ENCODE measurements at regions not wholly inside any gene's neighbourhood (a gene's known extent, or its start where the extent isn't known, plus 50 kb on each side); places are given as distances from the start of the nearest gene placed in this dataset.
A peak's percentile ranks its signal among the peaks of the same experiment; 100 is the strongest.
"Not testable (repeated sequence)": the region's sequence is repeated elsewhere in the genome, so short reads cannot be mapped to it uniquely, and the experiment has no call there.

GRCh38 chrX:66751136-66751782, 112.4 kb upstream of the EDA2R start:
- no peaks in the 10 kb centered on the region for H3K4me1 Mint-ChIP-seq (ENCODE audit: low read depth)
- no peaks in the 10 kb centered on the region for H3K27me3 Mint-ChIP-seq
- TF ChIP-seq CTCF (IDR thresholded peaks at IDR 0.05): no peak
- intact Hi-C loops (cut with micrococcal nuclease): no loop called here
- DNase-seq: no peak
- CTCF ChIA-PET: no interaction called here
- no peak overlapping the region for H3K4me3 Mint-ChIP-seq
- no peaks in the 10 kb centered on the region for H3K36me3 Mint-ChIP-seq (ENCODE audit: low read depth)
- no peaks in the 10 kb centered on the region for H3K9me3 Mint-ChIP-seq
- no peak for ATAC-seq
- no peak overlapping the region for H3K27ac Mint-ChIP-seq
- POLR2A ChIA-PET: no interaction called here

GRCh38 chrX:66744519-66744918, 105.6 kb upstream of the EDA2R start:
- DNase-seq; H3K9me3 Mint-ChIP-seq; CTCF ChIA-PET; H3K27ac Mint-ChIP-seq; H3K4me3 Mint-ChIP-seq; H3K36me3 Mint-ChIP-seq (ENCODE audit: low read depth); H3K4me1 Mint-ChIP-seq (ENCODE audit: low read depth); ATAC-seq; intact Hi-C loops (cut with micrococcal nuclease); H3K27me3 Mint-ChIP-seq: not testable (repeated sequence)
- POLR2A ChIA-PET: interaction anchor here (0.6 kb wide), 1 partner anchor 102 kb away, joined by 4 read pairs; no protein-coding TSS in a partner anchor

- H3K27ac Mint-ChIP-seq: no peak overlapping the region
- intact Hi-C loops (cut with micrococcal nuclease): no loop called here
- no peaks in the 10 kb centered on the region for H3K9me3 Mint-ChIP-seq
- DNase-seq (no peak), ATAC-seq (no peak)
- TF ChIP-seq CTCF (IDR thresholded peaks at IDR 0.05): peak; percentile 29
- POLR2A ChIA-PET: no interaction called here
- H3K4me3 Mint-ChIP-seq: no peak overlapping the region
- no peaks in the 10 kb centered on the region for H3K36me3 Mint-ChIP-seq (ENCODE audit: low read depth)
- no peaks in the 10 kb centered on the region for H3K27me3 Mint-ChIP-seq
- CTCF ChIA-PET: interaction anchor here (1.5 to 2.5 kb wide), 2 partner anchors 530 to 1150 kb away, joined by 3 to 10 read pairs; no protein-coding TSS in a partner anchor
- peaks cover 2% of the 10 kb centered on the region for H3K4me1 Mint-ChIP-seq (ENCODE audit: low read depth)
Measured at GRCh38 chrX:66731398-66731797, 92.5 kb upstream of the EDA2R start.

- TF ChIP-seq CTCF (IDR thresholded peaks at IDR 0.05): peak; percentile 66
- H3K27ac Mint-ChIP-seq: peak overlapping the region; percentile 88
- no peaks in the 10 kb centered on the region for H3K27me3 Mint-ChIP-seq
- peaks cover 2% of the 10 kb centered on the region for H3K4me1 Mint-ChIP-seq (ENCODE audit: low read depth)
- H3K9me3 Mint-ChIP-seq: no peaks in the 10 kb centered on the region
- no peaks in the 10 kb centered on the region for H3K36me3 Mint-ChIP-seq (ENCODE audit: low read depth)
- DNase-seq (peak; percentile 59), ATAC-seq (peak; percentile 92)
- intact Hi-C loops (cut with micrococcal nuclease): no loop called here
- peak overlapping the region; percentile 82 for H3K4me3 Mint-ChIP-seq
- POLR2A ChIA-PET: no interaction called here
- CTCF ChIA-PET: interaction anchor here (0.7 to 2.2 kb wide), 11 partner anchors 23 to 1148 kb away, joined by 3 to 10 read pairs (median 3); no protein-coding TSS in a partner anchor
Measured at GRCh38 chrX:66728818-66729271, 90.0 kb upstream of the EDA2R start.

- H3K4me1 Mint-ChIP-seq (ENCODE audit: low read depth): no peaks in the 10 kb centered on the region
- CTCF ChIA-PET: no interaction called here
- no peak for ATAC-seq
Measured at GRCh38 chrX:66717926-66718325, 79.0 kb upstream of the EDA2R start.

More at GRCh38 chrX:66717926-66718325, 79.0 kb upstream of the EDA2R start:
- H3K4me3 Mint-ChIP-seq: no peak overlapping the region
- intact Hi-C loops (cut with micrococcal nuclease): no loop called here
- no peak overlapping the region for H3K27ac Mint-ChIP-seq
- H3K9me3 Mint-ChIP-seq: no peaks in the 10 kb centered on the region
- no peaks in the 10 kb centered on the region for H3K36me3 Mint-ChIP-seq (ENCODE audit: low read depth)
- DNase-seq: no peak
- H3K27me3 Mint-ChIP-seq: peaks cover 3% of the 10 kb centered on the region
- POLR2A ChIA-PET: no interaction called here
- no peak for TF ChIP-seq CTCF (IDR thresholded peaks at IDR 0.05)
